ENCODE measurements at regions not wholly inside any gene's neighbourhood (a gene's known extent, or its start where the extent isn't known, plus 50 kb on each side); places are given as distances from the start of the nearest gene placed in this dataset.
A peak's percentile ranks its signal among the peaks of the same experiment; 100 is the strongest.
"Not testable (repeated sequence)": the region's sequence is repeated elsewhere in the genome, so short reads cannot be mapped to it uniquely, and the experiment has no call there.

GRCh38 chr3:186453531-186453930 lies 90.6 kb downstream of the CRYGS start:
- no peak for DNase-seq

- no peak for DNase-seq
Measured at GRCh38 chr3:186452517-186452916, 90.5 kb upstream of the DGKG start.

GRCh38 chr3:186451371-186451770 lies 89.3 kb upstream of the DGKG start:
- DNase-seq = no peak

GRCh38 chr3:186444974-186445373 lies 82.9 kb upstream of the DGKG start:
- no peak for DNase-seq

- no peak for DNase-seq
Measured at GRCh38 chr3:186444288-186444687, 82.3 kb upstream of the DGKG start.

GRCh38 chr3:186442979-186443378 lies 80.9 kb upstream of the DGKG start:
- DNase-seq = not testable (repeated sequence)

- no peak for DNase-seq
Measured at GRCh38 chr3:186442162-186442561, 80.1 kb upstream of the DGKG start.

- DNase-seq = no peak
Measured at GRCh38 chr3:186440891-186441290, 78.9 kb upstream of the DGKG start.

GRCh38 chr3:186439725-186440124 lies 77.7 kb upstream of the DGKG start:
- no peak for DNase-seq

GRCh38 chr3:186435332-186435731 lies 73.3 kb upstream of the DGKG start:
- not testable (repeated sequence) for DNase-seq

GRCh38 chr3:186432944-186433732 lies 71.1 kb upstream of the DGKG start:
- DNase-seq = no peak

GRCh38 chr3:186432189-186432588 lies 70.2 kb upstream of the DGKG start:
- peak in 1 of 5 donors; percentile 20 for DNase-seq

- DNase-seq = no peak
Measured at GRCh38 chr3:186427627-186428281, 65.7 kb upstream of the DGKG start.

GRCh38 chr3:186425788-186426730 lies 64.0 kb upstream of the DGKG start:
- no peak for DNase-seq

- no peak for DNase-seq
Measured at GRCh38 chr3:186421946-186422345, 59.9 kb upstream of the DGKG start.

- no peak for DNase-seq
Measured at GRCh38 chr3:186418671-186419145, 56.7 kb upstream of the DGKG start.

GRCh38 chr3:186417791-186418190 lies 55.8 kb upstream of the DGKG start:
- DNase-seq = peak in 1 of 5 donors; percentile 21

- DNase-seq = no peak
Measured at GRCh38 chr3:186414735-186415419, 52.8 kb upstream of the DGKG start.

GRCh38 chr3:186413615-186414415 lies 51.8 kb upstream of the DGKG start:
- DNase-seq = peak in 1 of 5 donors; percentile 35

- peak in 1 of 5 donors; percentile 9 for DNase-seq
Measured at GRCh38 chr3:186411994-186412393, 50.0 kb upstream of the DGKG start.

Measured in T-helper 1 cell (primary cell).